LNCaP clone FGC (cell line): ENCODE measurements at regions not wholly inside any gene's neighbourhood (a gene's known extent, or its start where the extent isn't known, plus 50 kb on each side); places are given as distances from the start of the nearest gene placed in this dataset.

Source experiments
- DNase-seq: peaks from one replicate; pipeline ENCODE4 v3.0.0-alpha.2; 2011; ENCODE audit warnings: low read depth
- H3K4me3 ChIP-seq: 2 replicates; pipeline ENCODE4 v1.5.1; 2011; ENCODE audit warnings: mild to moderate bottlenecking, low read depth, low read length, control low read depth
- TF ChIP-seq, protein P1 (sequence below): IDR thresholded peaks from 2 replicates; pipeline ENCODE4 v1.5.1; 2012; ENCODE audit warnings: mild to moderate bottlenecking; ENCODE audit not compliant: control insufficient read depth, insufficient read depth; ENCODE audit errors: extremely low read depth

- H3K4me3 ChIP-seq: no peak overlapping the region
- TF ChIP-seq, protein P1, sequence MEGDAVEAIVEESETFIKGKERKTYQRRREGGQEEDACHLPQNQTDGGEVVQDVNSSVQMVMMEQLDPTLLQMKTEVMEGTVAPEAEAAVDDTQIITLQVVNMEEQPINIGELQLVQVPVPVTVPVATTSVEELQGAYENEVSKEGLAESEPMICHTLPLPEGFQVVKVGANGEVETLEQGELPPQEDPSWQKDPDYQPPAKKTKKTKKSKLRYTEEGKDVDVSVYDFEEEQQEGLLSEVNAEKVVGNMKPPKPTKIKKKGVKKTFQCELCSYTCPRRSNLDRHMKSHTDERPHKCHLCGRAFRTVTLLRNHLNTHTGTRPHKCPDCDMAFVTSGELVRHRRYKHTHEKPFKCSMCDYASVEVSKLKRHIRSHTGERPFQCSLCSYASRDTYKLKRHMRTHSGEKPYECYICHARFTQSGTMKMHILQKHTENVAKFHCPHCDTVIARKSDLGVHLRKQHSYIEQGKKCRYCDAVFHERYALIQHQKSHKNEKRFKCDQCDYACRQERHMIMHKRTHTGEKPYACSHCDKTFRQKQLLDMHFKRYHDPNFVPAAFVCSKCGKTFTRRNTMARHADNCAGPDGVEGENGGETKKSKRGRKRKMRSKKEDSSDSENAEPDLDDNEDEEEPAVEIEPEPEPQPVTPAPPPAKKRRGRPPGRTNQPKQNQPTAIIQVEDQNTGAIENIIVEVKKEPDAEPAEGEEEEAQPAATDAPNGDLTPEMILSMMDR: no peak
- DNase-seq: no peak
These were observed 52.8 kb upstream of the UST start for GRCh38 chr6:148693882-148694484.
